HCT116 (cell line): ENCODE measurements at regions not wholly inside any gene's neighbourhood (a gene's known extent, or its start where the extent isn't known, plus 50 kb on each side); places are given as distances from the start of the nearest gene placed in this dataset.
"Not testable (repeated sequence)": the region's sequence is repeated elsewhere in the genome, so short reads cannot be mapped to it uniquely, and the experiment has no call there.

ENCODE experiments used
- ATAC-seq: fragments of 200-7000 bp; cut with Tn5 transposase; 2 replicates; pipeline ENCODE4 v1.9.1; 2020; ENCODE audit warnings: mild to moderate bottlenecking, moderate library complexity
- BruUV-seq: library from RNA; stranded (reverse); fragments of 400-500 nt; replicated peaks from 2 replicates; lab custom pipeline; 2021; lab: Mats Ljungman, UMichigan
- CTCF ChIA-PET: fragments of 300-600 bp; sonication (Branson Sonifier 250); formaldehyde crosslinking; loops from one replicate; lab custom pipeline; 2021; ENCODE audit warnings: antibody characterized with exemption; lab: Charles Lee
- POLR2A ChIA-PET: fragments of 300-600, 350-600 bp; sonication (Branson Sonifier 250); formaldehyde crosslinking; loops from one replicate; lab custom pipeline; 2021; ENCODE audit warnings: antibody characterized with exemption; lab: Charles Lee
- RAD21 ChIA-PET, 2 experiments: fragments of 300-600 bp; sonication (Branson Sonifier 250); formaldehyde crosslinking; loops; one replicate each; lab custom pipeline; 2023; ENCODE audit warnings: low total read pairs in 2 of 2; ENCODE audit not compliant: uncharacterized antibody in 2 of 2, unreplicated experiment in 2 of 2, low non-redundant PET in 1 of 2; lab: Charles Lee
- DNase-seq: peaks from one replicate; pipeline ENCODE4 v3.0.0-alpha.2; 2010; ENCODE audit warnings: low read depth, low spot score
- H2AFZ ChIP-seq: fragments of 200-600 bp; shearing (Covaris generic), sonication (generic); 2 replicates; pipeline ENCODE4 v1.6.1; 2017; ENCODE audit warnings: low read depth, mixed run types, mixed read lengths, antibody characterized with exemption, low read length; ENCODE audit not compliant: poor library complexity, severe bottlenecking
- H3K27ac ChIP-seq: 2 replicates; pipeline ENCODE4 v1.5.1; 2012; ENCODE audit warnings: low read depth, low read length
- H3K27me3 ChIP-seq: fragments of 200-600 bp; sonication (generic); 2 replicates; pipeline ENCODE4 v1.6.1; 2016; ENCODE audit warnings: mixed run types, low read length, mixed read lengths; ENCODE audit not compliant: insufficient read depth
- H3K36me3 ChIP-seq, 2 experiments: fragments of 200-500 bp in 1 of 2; fragments of 200-600 bp in 1 of 2; sonication (Bioruptor generic) in 1 of 2; sonication (generic) in 1 of 2; 2 replicates each; pipeline versions ENCODE4 v1.5.1 to v1.6.1; 2014 to 2016; ENCODE audit warnings: low read length in 2 of 2, inconsistent platforms in 1 of 2, mixed read lengths in 1 of 2, mixed run types in 1 of 2; ENCODE audit not compliant: insufficient read depth in 2 of 2, control insufficient read depth in 1 of 2
- H3K4me1 ChIP-seq, 2 experiments: fragments of 200-600 bp in 1 of 2; sonication (generic) in 1 of 2; 2 replicates each; pipeline versions ENCODE4 v1.5.1 to v1.6.1; 2012 to 2017; ENCODE audit warnings: low read length in 2 of 2, inconsistent platforms in 1 of 2, mild to moderate bottlenecking in 1 of 2, mixed read lengths in 1 of 2, mixed run types in 1 of 2, moderate library complexity in 1 of 2; ENCODE audit not compliant: insufficient read depth in 2 of 2, control insufficient read depth in 1 of 2
- H3K4me2 ChIP-seq: fragments of 200-600 bp; sonication (generic); 2 replicates; pipeline ENCODE4 v1.6.1; 2017; ENCODE audit warnings: mixed run types, low read length, mixed read lengths
- H3K4me3 ChIP-seq, 2 experiments: fragments of 200-600 bp in 1 of 2; sonication (generic) in 1 of 2; replicated peaks in 1 of 2; 2 replicates each; pipeline ENCODE4 v1.5.1; 2011 to 2016; ENCODE audit warnings: low read length in 2 of 2, control low read depth in 1 of 2, low read depth in 1 of 2, mild to moderate bottlenecking in 1 of 2, mixed read lengths in 1 of 2, mixed run types in 1 of 2
- H3K79me2 ChIP-seq: fragments of 200-600 bp; sonication (generic); 2 replicates; pipeline ENCODE4 v1.6.1; 2017; ENCODE audit warnings: mild to moderate bottlenecking, mixed run types, low read length, moderate library complexity, mixed read lengths; ENCODE audit not compliant: insufficient read depth
- H3K9ac ChIP-seq: fragments of 200-600 bp; sonication (generic); 2 replicates; pipeline ENCODE4 v1.6.1; 2016; ENCODE audit warnings: low read length, mixed read lengths
- H3K9me2 ChIP-seq: fragments of 200-600 bp; sonication (generic), shearing (Covaris generic); 2 replicates; pipeline ENCODE4 v1.6.1; 2017; ENCODE audit warnings: mixed run types, mild to moderate bottlenecking, moderate library complexity; ENCODE audit not compliant: insufficient read depth
- H3K9me3 ChIP-seq, 2 experiments: fragments of 200-500 bp in 1 of 2; fragments of 200-600 bp in 1 of 2; sonication (Bioruptor generic) in 1 of 2; sonication (generic) in 1 of 2; 2 replicates each; pipeline ENCODE4 v1.6.1; 2014 to 2017; ENCODE audit warnings: low read length in 2 of 2, mixed read lengths in 2 of 2, inconsistent platforms in 1 of 2, low read depth in 1 of 2, mild to moderate bottlenecking in 1 of 2, mixed run types in 1 of 2, moderate library complexity in 1 of 2; ENCODE audit not compliant: control insufficient read depth in 1 of 2, insufficient read depth in 1 of 2
- H4K20me1 ChIP-seq: fragments of 200-600 bp; sonication (generic), shearing (Covaris generic); 2 replicates; pipeline ENCODE4 v1.6.1; 2017; ENCODE audit warnings: mixed run types, mild to moderate bottlenecking, moderate library complexity; ENCODE audit not compliant: insufficient read depth
- CEBPB ChIP-seq: IDR thresholded peaks from 2 replicates; pipeline ENCODE4 v1.6.1; 2012; ENCODE audit warnings: low read depth
- RAD21 ChIP-seq: IDR thresholded peaks from 2 replicates; pipeline ENCODE4 v1.6.1; 2012; ENCODE audit warnings: low read depth, mild to moderate bottlenecking
- intact Hi-C: fragments of 100-400 bp; cut with micrococcal nuclease; formaldehyde crosslinking; loops from 2 replicates; pipeline ENCODE4 v1.10.0; 2022
- TF ChIP-seq, protein P1 (sequence below): IDR thresholded peaks from 2 replicates; pipeline ENCODE4 v1.6.1; 2011; ENCODE audit warnings: mild to moderate bottlenecking, low read length, moderate library complexity; ENCODE audit not compliant: insufficient replicate concordance; ENCODE audit errors: extremely low read depth
- TF ChIP-seq, protein P2 (sequence below): IDR thresholded peaks from 2 replicates; pipeline ENCODE4 v1.6.1; 2012; ENCODE audit warnings: low read depth
- TF ChIP-seq, protein P3 (sequence below): IDR thresholded peaks from 2 replicates; pipeline ENCODE4 v1.6.1; 2012

DNA sequence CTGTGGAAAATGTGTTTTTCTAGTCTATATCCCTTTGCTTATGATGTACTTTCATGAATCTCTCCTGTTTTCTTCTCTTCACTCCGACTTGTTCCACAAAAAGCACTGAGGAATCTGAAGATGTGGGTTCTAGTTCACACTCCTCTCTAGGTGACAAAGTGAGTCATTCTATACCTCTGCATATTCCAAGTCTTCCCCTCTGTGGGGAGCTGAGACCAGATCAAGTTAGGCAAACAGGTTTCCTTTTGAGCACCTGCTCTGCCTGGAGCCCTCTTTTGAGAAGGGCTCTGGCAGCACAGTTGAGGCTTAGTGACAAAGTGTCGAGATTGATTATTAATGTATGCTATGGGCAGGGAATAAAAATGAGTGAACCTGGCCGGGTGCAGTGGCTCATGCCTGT is 82.4 kb upstream of the VGLL4 start (continued):
- TF ChIP-seq, protein P1, sequence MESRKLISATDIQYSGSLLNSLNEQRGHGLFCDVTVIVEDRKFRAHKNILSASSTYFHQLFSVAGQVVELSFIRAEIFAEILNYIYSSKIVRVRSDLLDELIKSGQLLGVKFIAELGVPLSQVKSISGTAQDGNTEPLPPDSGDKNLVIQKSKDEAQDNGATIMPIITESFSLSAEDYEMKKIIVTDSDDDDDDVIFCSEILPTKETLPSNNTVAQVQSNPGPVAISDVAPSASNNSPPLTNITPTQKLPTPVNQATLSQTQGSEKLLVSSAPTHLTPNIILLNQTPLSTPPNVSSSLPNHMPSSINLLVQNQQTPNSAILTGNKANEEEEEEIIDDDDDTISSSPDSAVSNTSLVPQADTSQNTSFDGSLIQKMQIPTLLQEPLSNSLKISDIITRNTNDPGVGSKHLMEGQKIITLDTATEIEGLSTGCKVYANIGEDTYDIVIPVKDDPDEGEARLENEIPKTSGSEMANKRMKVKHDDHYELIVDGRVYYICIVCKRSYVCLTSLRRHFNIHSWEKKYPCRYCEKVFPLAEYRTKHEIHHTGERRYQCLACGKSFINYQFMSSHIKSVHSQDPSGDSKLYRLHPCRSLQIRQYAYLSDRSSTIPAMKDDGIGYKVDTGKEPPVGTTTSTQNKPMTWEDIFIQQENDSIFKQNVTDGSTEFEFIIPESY, result no peak
- TF ChIP-seq, protein P2, sequence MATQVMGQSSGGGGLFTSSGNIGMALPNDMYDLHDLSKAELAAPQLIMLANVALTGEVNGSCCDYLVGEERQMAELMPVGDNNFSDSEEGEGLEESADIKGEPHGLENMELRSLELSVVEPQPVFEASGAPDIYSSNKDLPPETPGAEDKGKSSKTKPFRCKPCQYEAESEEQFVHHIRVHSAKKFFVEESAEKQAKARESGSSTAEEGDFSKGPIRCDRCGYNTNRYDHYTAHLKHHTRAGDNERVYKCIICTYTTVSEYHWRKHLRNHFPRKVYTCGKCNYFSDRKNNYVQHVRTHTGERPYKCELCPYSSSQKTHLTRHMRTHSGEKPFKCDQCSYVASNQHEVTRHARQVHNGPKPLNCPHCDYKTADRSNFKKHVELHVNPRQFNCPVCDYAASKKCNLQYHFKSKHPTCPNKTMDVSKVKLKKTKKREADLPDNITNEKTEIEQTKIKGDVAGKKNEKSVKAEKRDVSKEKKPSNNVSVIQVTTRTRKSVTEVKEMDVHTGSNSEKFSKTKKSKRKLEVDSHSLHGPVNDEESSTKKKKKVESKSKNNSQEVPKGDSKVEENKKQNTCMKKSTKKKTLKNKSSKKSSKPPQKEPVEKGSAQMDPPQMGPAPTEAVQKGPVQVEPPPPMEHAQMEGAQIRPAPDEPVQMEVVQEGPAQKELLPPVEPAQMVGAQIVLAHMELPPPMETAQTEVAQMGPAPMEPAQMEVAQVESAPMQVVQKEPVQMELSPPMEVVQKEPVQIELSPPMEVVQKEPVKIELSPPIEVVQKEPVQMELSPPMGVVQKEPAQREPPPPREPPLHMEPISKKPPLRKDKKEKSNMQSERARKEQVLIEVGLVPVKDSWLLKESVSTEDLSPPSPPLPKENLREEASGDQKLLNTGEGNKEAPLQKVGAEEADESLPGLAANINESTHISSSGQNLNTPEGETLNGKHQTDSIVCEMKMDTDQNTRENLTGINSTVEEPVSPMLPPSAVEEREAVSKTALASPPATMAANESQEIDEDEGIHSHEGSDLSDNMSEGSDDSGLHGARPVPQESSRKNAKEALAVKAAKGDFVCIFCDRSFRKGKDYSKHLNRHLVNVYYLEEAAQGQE, result no peak
- TF ChIP-seq CEBPB (no peak), RAD21 (no peak)
- TF ChIP-seq, protein P3, sequence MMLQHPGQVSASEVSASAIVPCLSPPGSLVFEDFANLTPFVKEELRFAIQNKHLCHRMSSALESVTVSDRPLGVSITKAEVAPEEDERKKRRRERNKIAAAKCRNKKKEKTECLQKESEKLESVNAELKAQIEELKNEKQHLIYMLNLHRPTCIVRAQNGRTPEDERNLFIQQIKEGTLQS, result no peak

DNA sequence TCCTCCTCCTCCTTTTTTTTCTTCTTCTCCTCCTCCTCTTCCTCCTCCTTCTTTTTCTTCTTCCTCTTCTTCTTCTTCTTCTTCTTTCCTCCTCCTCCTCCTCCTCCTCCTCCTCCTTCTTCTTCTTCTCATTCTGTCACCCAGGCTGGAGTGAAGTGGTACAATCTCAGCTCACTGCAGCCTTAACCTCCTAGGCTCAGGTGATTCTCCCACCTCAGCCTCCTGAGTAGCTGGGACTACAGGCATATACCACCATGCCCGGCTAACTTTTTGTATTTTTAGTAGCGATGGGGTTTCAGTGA is 81.6 kb upstream of the VGLL4 start:
- intact Hi-C loops, POLR2A ChIA-PET, ATAC-seq: not testable (repeated sequence)

More for the DNA sequence above, 81.6 kb upstream of the VGLL4 start:
- Histone ChIP-seq H3K27me3 (peaks cover 15% of the 10 kb centered on the region; the same call in 1 of the 2 replicates), H3K4me1 (peaks cover 10 to 12% of the 10 kb centered on the region in 2 experiments)
- not testable (repeated sequence) for H4K20me1 ChIP-seq, H3K9me2 ChIP-seq, H3K4me3 ChIP-seq, H3K79me2 ChIP-seq, DNase-seq, H2AFZ ChIP-seq, BruUV-seq, H3K36me3 ChIP-seq, H3K4me2 ChIP-seq, H3K9me3 ChIP-seq, H3K27ac ChIP-seq, H3K9ac ChIP-seq
- RAD21 ChIA-PET, result interaction anchor here in 1 of 2 experiments (0.7 kb wide), 1 partner anchor 187 kb away, joined by 9 read pairs; no protein-coding TSS in a partner anchor
- CTCF ChIA-PET, result interaction anchor here (0.6 kb wide), 1 partner anchor 149 kb away, joined by 3 read pairs; no protein-coding TSS in a partner anchor
